Astrocyte (in vitro differentiated cells and primary cell): ENCODE measurements at regions not wholly inside any gene's neighbourhood (a gene's known extent, or its start where the extent isn't known, plus 50 kb on each side); places are given as distances from the start of the nearest gene placed in this dataset.

Source experiments
- EZH2 ChIP-seq: IDR thresholded peaks from 2 replicates; pipeline ENCODE4 v1.6.1; 2012; ENCODE audit warnings: mild to moderate bottlenecking, low read length, inconsistent platforms; ENCODE audit not compliant: insufficient read depth
- TF ChIP-seq, protein P1 (sequence below): IDR thresholded peaks from 2 replicates; pipeline ENCODE4 v1.5.1; 2011; ENCODE audit warnings: low read depth, mild to moderate bottlenecking, inconsistent platforms, low read length, moderate library complexity; ENCODE audit not compliant: insufficient read depth

DNA sequence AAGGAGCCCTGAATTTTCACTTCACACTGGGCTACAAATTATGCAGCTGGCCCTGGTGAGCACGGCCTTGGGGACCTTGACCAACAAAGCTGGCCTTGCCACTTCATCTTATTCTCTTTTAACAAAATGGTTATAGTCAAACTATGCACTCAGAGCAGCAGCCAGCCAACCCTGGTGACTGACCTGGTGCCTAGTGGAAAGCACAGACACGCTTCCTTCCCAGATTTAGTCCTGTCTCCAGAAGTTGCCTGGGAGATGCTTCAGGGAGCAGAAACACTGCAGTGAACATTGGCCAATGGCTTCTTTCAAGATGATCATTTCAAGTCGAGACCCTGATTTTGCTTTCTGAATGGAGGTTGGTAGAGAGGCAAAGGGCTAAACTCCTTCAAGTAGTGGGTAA is 249.3 kb downstream of the SIPA1L2 start:
- TF ChIP-seq, protein P1, sequence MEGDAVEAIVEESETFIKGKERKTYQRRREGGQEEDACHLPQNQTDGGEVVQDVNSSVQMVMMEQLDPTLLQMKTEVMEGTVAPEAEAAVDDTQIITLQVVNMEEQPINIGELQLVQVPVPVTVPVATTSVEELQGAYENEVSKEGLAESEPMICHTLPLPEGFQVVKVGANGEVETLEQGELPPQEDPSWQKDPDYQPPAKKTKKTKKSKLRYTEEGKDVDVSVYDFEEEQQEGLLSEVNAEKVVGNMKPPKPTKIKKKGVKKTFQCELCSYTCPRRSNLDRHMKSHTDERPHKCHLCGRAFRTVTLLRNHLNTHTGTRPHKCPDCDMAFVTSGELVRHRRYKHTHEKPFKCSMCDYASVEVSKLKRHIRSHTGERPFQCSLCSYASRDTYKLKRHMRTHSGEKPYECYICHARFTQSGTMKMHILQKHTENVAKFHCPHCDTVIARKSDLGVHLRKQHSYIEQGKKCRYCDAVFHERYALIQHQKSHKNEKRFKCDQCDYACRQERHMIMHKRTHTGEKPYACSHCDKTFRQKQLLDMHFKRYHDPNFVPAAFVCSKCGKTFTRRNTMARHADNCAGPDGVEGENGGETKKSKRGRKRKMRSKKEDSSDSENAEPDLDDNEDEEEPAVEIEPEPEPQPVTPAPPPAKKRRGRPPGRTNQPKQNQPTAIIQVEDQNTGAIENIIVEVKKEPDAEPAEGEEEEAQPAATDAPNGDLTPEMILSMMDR, result no peak
- TF ChIP-seq EZH2, result no peak
